GM19239 (cell line): ENCODE measurements at regions not wholly inside any gene's neighbourhood (a gene's known extent, or its start where the extent isn't known, plus 50 kb on each side); places are given as distances from the start of the nearest gene placed in this dataset.
"Not testable (repeated sequence)": the region's sequence is repeated elsewhere in the genome, so short reads cannot be mapped to it uniquely, and the experiment has no call there.

Experiments used
- DNase-seq: peaks from one replicate; pipeline ENCODE4 v3.0.0; 2011; ENCODE audit warnings: low spot score; ENCODE audit not compliant: insufficient read length
- FAIRE-seq: peaks from 2 replicates; lab custom pipeline; 2011; peaks lifted over from hg19 to GRCh38; lab: Jason Lieb, UNC

GRCh38 chr2:11877764-11878163, 131.3 kb downstream of the LPIN1 start:
- FAIRE-seq (no peak), DNase-seq (no peak)

- DNase-seq, FAIRE-seq: not testable (repeated sequence)
These were observed 138.8 kb downstream of the LPIN1 start for GRCh38 chr2:11885253-11885652.

GRCh38 chr2:11886899-11887298, 140.5 kb downstream of the LPIN1 start:
- DNase-seq, FAIRE-seq: not testable (repeated sequence)

DNA sequence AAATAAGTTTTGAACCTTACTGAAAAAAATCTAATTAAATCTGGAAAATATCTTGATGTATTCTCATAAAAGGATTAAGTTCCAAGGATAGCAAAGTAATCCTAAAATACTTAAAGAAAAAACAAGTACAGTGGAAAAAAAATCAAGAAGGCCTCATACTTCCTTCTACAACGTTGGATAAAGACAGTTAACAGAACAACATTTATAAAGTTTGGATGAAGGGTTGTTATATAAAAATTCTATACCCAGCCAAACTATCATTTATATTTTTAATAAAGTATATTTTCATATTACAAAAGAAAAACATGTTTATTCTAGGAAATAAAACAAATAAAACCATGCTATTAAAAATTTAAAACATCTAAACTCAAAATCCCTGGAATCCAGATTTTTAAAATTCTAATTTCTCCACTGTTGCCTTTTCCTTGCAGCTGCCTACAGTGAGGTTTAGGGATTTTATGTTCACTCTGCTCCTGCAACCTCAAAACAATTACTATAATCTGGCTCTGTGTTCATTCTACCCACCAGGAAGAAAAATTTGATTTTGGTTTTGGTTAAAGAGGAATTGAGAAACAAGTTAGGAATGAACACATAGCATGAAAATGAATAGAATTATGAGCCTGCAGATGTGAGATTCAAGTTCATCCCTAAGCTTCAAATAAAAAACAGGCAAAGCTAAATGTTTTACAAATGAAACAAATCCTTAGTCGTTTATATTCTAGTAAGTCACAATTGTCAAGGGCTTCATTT, 142.8 kb downstream of the LPIN1 start:
- FAIRE-seq, result no peak
- DNase-seq, result no peak

GRCh38 chr2:11889854-11890253, 143.4 kb downstream of the LPIN1 start:
- FAIRE-seq (no peak), DNase-seq (no peak)

GRCh38 chr2:11891028-11891427, 144.6 kb downstream of the LPIN1 start:
- FAIRE-seq, result no peak

GRCh38 chr2:11891671-11892440, 145.4 kb downstream of the LPIN1 start:
- FAIRE-seq, result no peak
- DNase-seq, result no peak

More at GRCh38 chr2:11891028-11891427, 144.6 kb downstream of the LPIN1 start:
- DNase-seq, result no peak

GRCh38 chr2:11896386-11896785, 150.0 kb downstream of the LPIN1 start:
- DNase-seq, result no peak
- FAIRE-seq, result no peak

DNA sequence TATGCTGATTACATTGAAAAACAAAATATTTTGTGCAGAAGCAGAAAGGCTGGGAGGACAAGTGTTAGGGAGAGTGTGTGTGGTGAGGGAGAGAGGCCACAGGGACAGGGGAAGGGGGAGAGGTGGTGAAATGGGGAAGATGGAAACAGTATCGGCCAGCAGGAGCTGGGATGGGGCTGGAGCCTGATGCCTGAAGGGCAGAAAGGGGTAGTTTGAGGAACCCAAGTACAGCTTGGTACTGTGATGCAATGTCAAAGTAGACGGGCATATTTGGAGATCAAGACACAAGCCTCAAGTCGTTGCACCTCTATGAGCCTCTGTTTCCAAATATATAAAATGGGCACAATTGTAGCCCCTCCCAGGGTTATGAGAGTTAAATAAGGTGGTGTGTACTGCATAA, 152.1 kb downstream of the LPIN1 start:
- FAIRE-seq (no peak), DNase-seq (no peak)

GRCh38 chr2:11899264-11899818, 152.9 kb downstream of the LPIN1 start:
- no peak for DNase-seq
- no peak for FAIRE-seq

DNA sequence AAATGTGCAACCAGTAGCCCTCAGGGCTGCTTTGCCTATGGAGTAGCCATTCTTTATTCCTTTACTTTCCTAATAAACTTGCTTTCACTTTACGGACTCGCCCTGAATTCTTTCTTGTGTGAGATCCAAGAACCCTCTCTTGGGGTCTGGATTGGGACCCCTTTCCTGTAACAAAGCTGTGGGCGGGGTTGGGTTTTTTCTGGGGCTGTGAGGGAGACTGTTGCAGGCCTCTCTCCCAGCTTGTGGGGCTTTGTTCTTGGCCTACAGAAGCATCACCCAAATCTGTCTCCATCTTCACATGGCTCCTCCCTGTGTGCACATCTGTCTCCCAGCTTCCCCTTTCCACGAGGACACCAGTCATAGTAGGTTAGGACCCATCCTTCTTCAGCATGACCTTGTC, 154.5 kb downstream of the LPIN1 start:
- DNase-seq, FAIRE-seq: not testable (repeated sequence)

- FAIRE-seq (no peak), DNase-seq (no peak)
These were observed 155.1 kb downstream of the LPIN1 start for GRCh38 chr2:11901351-11902069.

GRCh38 chr2:11903085-11903606, 156.7 kb downstream of the LPIN1 start:
- FAIRE-seq (no peak), DNase-seq (no peak)

DNA sequence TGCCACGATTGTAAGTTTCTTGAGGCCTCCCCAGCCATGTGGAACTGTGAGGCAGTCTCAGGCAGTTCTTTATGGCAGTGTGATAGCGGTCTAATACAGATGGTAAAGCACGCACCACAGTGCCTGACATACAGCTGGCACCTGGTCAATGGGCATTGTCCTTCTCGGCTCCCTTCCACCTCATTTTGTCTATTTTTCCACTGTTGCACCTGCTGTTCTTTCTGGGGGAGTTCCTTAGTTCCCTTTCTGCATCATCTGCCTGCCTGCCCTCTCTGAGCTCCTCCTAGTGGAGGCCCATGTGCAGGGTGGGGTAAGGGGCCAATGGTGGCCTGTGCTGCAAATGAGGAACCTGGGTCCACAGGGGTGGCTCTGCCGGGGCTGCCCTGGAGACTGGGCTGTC, 157.6 kb downstream of the LPIN1 start:
- FAIRE-seq, result no peak
- DNase-seq, result no peak

GRCh38 chr2:11904941-11905340, 158.5 kb downstream of the LPIN1 start:
- FAIRE-seq (no peak), DNase-seq (no peak)

- FAIRE-seq (no peak), DNase-seq (no peak)
These were observed 160.8 kb downstream of the LPIN1 start for GRCh38 chr2:11907190-11907589.

DNA sequence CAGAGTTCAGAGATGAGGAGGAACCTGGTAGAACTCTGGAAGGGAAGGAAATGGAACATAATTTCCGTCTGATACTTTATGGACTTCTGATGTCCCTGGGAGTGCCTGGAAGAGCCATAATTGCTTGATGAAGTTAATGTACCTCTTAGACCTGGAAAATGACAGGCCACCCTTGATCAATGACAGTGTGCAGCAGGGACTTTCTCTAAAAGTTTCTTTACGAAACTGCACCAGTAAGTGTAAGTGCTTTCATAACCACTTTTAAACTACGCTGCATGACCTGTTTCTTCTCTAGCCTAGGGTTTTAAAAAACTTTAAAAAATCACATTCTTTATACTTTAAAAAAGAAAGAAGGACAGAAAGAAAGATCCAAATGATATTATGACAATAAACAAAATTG, 164.5 kb downstream of the LPIN1 start:
- no peak for FAIRE-seq

GRCh38 chr2:11912980-11913379, 166.5 kb downstream of the LPIN1 start:
- FAIRE-seq (no peak), DNase-seq (no peak)

More for the DNA sequence above, 164.5 kb downstream of the LPIN1 start:
- no peak for DNase-seq

DNA sequence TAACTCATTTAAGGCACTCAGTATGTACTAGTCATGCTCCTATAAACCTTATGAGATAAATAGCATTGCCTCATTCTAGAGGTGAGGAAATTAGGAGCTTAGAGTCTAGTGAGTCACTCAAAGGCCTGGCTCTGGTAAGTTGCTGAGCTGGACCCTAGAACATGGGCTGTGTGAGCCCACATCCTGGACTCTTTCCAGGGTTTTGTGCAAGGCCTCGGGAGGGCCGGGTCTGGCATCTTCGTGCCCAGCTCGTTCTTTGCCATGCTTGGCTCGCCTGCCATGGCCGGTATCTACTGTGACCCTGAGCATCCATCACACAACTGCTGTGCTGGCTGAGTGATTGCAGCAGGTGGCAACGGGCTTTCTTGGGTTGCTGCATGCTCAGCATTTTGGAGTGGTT, 168.0 kb downstream of the LPIN1 start:
- DNase-seq, result no peak

DNA sequence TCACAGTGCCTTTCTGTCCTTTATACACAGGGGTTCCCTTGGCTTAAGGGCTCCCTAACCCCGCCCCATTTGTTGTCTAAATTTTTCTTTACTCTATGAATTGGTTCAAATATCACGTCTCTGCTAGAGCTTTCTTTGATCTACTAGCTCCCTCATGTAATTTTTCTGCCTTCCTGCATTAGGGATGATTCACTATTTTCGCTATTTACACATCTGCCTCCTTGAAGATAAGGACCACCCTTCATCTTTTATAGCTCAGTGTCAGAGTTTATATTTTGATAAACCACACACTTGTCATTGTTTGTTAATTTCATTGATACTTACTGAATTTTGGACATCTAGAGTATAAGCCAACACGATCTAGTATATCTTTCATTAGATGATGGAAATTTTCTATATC, 169.2 kb downstream of the LPIN1 start:
- DNase-seq (no peak), FAIRE-seq (no peak)

More for the DNA sequence above, 168.0 kb downstream of the LPIN1 start:
- FAIRE-seq, result no peak
